OCI-LY7 (cell line): ENCODE measurements at regions not wholly inside any gene's neighbourhood (a gene's known extent, or its start where the extent isn't known, plus 50 kb on each side); places are given as distances from the start of the nearest gene placed in this dataset.

ENCODE experiments used
- BruUV-seq: library from RNA; stranded (reverse); fragments of 400-500 nt; replicated peaks from 2 replicates; lab custom pipeline; 2021; lab: Mats Ljungman, UMichigan
- CTCF ChIA-PET: fragments of 300-600 bp; sonication (Branson Sonifier 250); formaldehyde crosslinking; loops from one replicate; lab custom pipeline; 2022; ENCODE audit warnings: antibody characterized with exemption; ENCODE audit not compliant: unreplicated experiment; lab: Charles Lee
- POLR2A ChIA-PET: fragments of 300-600 bp; sonication (Branson Sonifier 250); formaldehyde crosslinking; loops from one replicate; lab custom pipeline; 2022; ENCODE audit warnings: antibody characterized with exemption; lab: Charles Lee
- DNase-seq: peaks from one replicate; pipeline ENCODE4 v3.0.0-alpha.2; 2015; ENCODE audit warnings: low spot score
- H2AFZ ChIP-seq: fragments of 200-600 bp; sonication (generic), shearing (Covaris generic); 2 replicates; pipeline ENCODE4 v1.6.1; 2014; ENCODE audit warnings: mild to moderate bottlenecking, antibody characterized with exemption, low read length, moderate library complexity
- H3K27ac ChIP-seq: fragments of 200-600 bp; sonication (generic); 2 replicates; pipeline ENCODE4 v1.5.1; 2014; ENCODE audit warnings: mixed run types, low read depth, mild to moderate bottlenecking, moderate library complexity, low read length, inconsistent platforms; ENCODE audit not compliant: poor library complexity, severe bottlenecking
- H3K36me3 ChIP-seq: fragments of 200-600 bp; sonication (generic); 2 replicates; pipeline ENCODE4 v1.6.1; 2014; ENCODE audit warnings: mild to moderate bottlenecking, antibody characterized with exemption, low read length, moderate library complexity, mixed read lengths; ENCODE audit not compliant: insufficient read depth
- H3K4me1 ChIP-seq: fragments of 200-600 bp; sonication (generic); 2 replicates; pipeline ENCODE4 v1.5.1; 2014; ENCODE audit warnings: mild to moderate bottlenecking, low read length; ENCODE audit not compliant: insufficient read depth, poor library complexity, severe bottlenecking
- H3K4me2 ChIP-seq: fragments of 200-600 bp; sonication (generic); 2 replicates; pipeline ENCODE4 v1.6.1; 2014; ENCODE audit warnings: mild to moderate bottlenecking, low read length
- H3K4me3 ChIP-seq: fragments of 200-600 bp; sonication (generic); 2 replicates; pipeline ENCODE4 v1.5.1; 2014; ENCODE audit warnings: mild to moderate bottlenecking, low read depth, low read length; ENCODE audit not compliant: poor library complexity, severe bottlenecking
- H3K79me2 ChIP-seq: fragments of 200-600 bp; sonication (generic); 2 replicates; pipeline ENCODE4 v1.6.1; 2016; ENCODE audit warnings: low read depth, mild to moderate bottlenecking, low read length, moderate library complexity, mixed read lengths; ENCODE audit not compliant: insufficient read depth
- H3K9me2 ChIP-seq: fragments of 200-600 bp; sonication (generic); 2 replicates; pipeline ENCODE4 v1.6.1; 2016; ENCODE audit warnings: mild to moderate bottlenecking, low read length, mixed read lengths; ENCODE audit not compliant: insufficient read depth
- H3K9me3 ChIP-seq: fragments of 200-600 bp; sonication (generic); 2 replicates; pipeline ENCODE4 v1.6.1; 2014; ENCODE audit warnings: mild to moderate bottlenecking, mixed run types, low read length, mixed read lengths
- H4K20me1 ChIP-seq: fragments of 200-600 bp; sonication (generic); 2 replicates; pipeline ENCODE4 v1.6.1; 2014; ENCODE audit warnings: mild to moderate bottlenecking, antibody characterized with exemption, low read length, moderate library complexity, mixed read lengths; ENCODE audit not compliant: insufficient read depth
- CTCF ChIP-seq: fragments of 200-600 bp; sonication (generic); conservative IDR thresholded peaks from 2 replicates; pipeline ENCODE4 v1.5.1; 2014; ENCODE audit warnings: mild to moderate bottlenecking, antibody characterized with exemption, low read length, moderate library complexity, mixed read lengths
- EZH2phosphoT487 ChIP-seq: fragments of 200-600 bp; sonication (generic); IDR thresholded peaks from 2 replicates; pipeline ENCODE4 v1.6.1; 2018; ENCODE audit warnings: low read depth, borderline replicate concordance, mild to moderate bottlenecking, mixed run types, antibody characterized with exemption, low read length, moderate library complexity, mixed read lengths
- intact Hi-C: fragments of 100-400 bp; cut with micrococcal nuclease; formaldehyde crosslinking; loops from one replicate; pipeline ENCODE4 v1.10.0; 2022; ENCODE audit not compliant: unreplicated experiment

- Histone ChIP-seq H3K4me3 (no peak overlapping the region), H3K36me3 (no peaks in the 10 kb centered on the region), H3K4me1 (no peaks in the 10 kb centered on the region), H3K79me2 (no peaks in the 10 kb centered on the region), H4K20me1 (no peaks in the 10 kb centered on the region), H3K27ac (no peak overlapping the region), H3K9me2 (no peaks in the 10 kb centered on the region), H3K4me2 (no peak overlapping the region), H3K9me3 (no peaks in the 10 kb centered on the region), H2AFZ (no peak overlapping the region)
- intact Hi-C loops: no loop called here
- TF ChIP-seq CTCF (no peak), EZH2phosphoT487 (no peak)
- DNase-seq: no peak
- CTCF ChIA-PET: no interaction called here
- no TSS peak for BruUV-seq
- POLR2A ChIA-PET: no interaction called here
Measured at GRCh38 chr6:41446907-41447545, 99.2 kb upstream of the FOXP4 start.

- intact Hi-C loops: no loop called here
- no peak for DNase-seq
- Histone ChIP-seq H2AFZ (no peak overlapping the region), H3K4me2 (no peak overlapping the region), H3K9me3 (no peaks in the 10 kb centered on the region), H3K4me3 (no peak overlapping the region), H3K79me2 (no peaks in the 10 kb centered on the region), H3K4me1 (no peaks in the 10 kb centered on the region), H3K9me2 (no peaks in the 10 kb centered on the region), H4K20me1 (no peaks in the 10 kb centered on the region), H3K36me3 (no peaks in the 10 kb centered on the region), H3K27ac (no peak overlapping the region)
- ChIA-PET POLR2A (no interaction called here), CTCF (no interaction called here)
- no peak for TF ChIP-seq CTCF
- no TSS peak for BruUV-seq
Measured at GRCh38 chr6:41448256-41448655, 97.9 kb upstream of the FOXP4 start.

- intact Hi-C loops: no loop called here
- CTCF ChIA-PET: no interaction called here
Measured at GRCh38 chr6:41449399-41450245, 96.6 kb upstream of the FOXP4 start.

More at GRCh38 chr6:41449399-41450245, 96.6 kb upstream of the FOXP4 start:
- Histone ChIP-seq H3K4me2 (no peak overlapping the region), H3K4me1 (no peaks in the 10 kb centered on the region), H3K79me2 (no peaks in the 10 kb centered on the region), H3K36me3 (no peaks in the 10 kb centered on the region), H2AFZ (no peak overlapping the region), H3K27ac (no peak overlapping the region), H3K9me2 (no peaks in the 10 kb centered on the region), H3K4me3 (no peak overlapping the region), H4K20me1 (no peaks in the 10 kb centered on the region), H3K9me3 (no peaks in the 10 kb centered on the region)
- DNase-seq: no peak
- TF ChIP-seq EZH2phosphoT487 (no peak), CTCF (no peak)
- BruUV-seq: no TSS peak
- POLR2A ChIA-PET: no interaction called here
